ENCODE measurements at regions not wholly inside any gene's neighbourhood (a gene's known extent, or its start where the extent isn't known, plus 50 kb on each side); places are given as distances from the start of the nearest gene placed in this dataset.
"Not testable (repeated sequence)": the region's sequence is repeated elsewhere in the genome, so short reads cannot be mapped to it uniquely, and the experiment has no call there.

GRCh38 chr5:136924490-136924889 is 559.1 kb upstream of the TRPC7 start:
- DNase-seq = no peak

- DNase-seq = no peak
These were observed 545.3 kb upstream of the TRPC7 start for GRCh38 chr5:136910625-136911024.

DNA sequence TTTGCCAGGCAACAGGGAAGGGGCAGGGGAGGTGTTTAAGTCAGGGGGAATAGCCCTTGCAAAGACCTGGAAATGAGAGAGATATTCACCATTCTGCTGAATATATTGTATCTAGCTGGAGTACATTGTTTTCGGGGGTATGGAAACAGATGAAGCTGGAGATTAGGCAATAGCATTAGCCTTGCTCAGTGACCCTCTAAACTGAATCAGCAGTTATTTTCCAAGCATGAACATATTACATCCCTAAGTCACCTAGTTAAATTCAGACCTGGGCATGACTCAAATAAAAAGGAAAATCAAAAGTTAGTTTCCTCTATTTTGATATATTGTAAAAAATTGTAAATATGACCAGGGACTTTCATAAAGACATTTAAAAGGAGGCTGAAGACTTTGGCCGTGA is 544.6 kb upstream of the TRPC7 start:
- no peak for DNase-seq

GRCh38 chr5:136907371-136907770 is 542.0 kb upstream of the TRPC7 start:
- no peak for DNase-seq

DNA sequence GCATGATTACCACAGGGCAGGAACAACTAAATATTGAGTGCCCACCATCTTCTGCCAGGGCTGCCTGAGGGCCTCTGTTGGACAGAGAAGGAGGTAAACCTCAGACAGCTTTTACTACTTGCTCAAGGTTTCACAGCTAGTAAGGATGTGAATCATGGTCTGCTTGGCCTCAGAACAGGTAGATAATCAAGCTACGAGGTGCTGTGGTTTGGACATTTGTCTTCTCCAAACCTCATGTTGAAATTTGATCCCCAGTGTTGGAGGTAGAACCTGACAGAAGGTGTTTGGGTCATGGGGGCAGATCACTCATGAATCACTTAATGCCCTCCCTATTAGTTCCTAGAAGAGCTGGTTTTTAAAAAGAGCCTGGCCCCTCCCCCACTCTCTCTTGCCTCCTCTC is 541.2 kb upstream of the TRPC7 start:
- no peak for DNase-seq

DNA sequence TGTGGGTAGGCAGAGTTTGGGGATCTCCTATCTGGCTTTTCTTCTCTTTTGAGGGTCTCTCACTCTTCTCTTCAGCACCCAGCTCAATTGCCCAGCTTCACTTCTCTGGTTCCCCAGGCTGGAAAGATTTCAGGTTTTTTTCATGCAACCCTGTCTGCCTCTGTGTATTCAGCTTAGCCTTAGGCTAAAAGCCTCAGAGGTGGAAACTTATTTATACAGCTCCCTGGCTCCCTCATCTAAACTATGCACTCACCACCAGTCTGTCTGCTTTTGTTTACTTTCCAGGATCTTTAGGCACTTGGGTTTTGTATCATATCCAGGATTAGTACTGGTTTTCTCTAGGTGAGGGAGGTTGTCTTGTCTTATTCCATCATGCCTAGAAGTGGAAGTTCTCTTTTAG is 540.2 kb upstream of the TRPC7 start:
- DNase-seq = no peak

DNA sequence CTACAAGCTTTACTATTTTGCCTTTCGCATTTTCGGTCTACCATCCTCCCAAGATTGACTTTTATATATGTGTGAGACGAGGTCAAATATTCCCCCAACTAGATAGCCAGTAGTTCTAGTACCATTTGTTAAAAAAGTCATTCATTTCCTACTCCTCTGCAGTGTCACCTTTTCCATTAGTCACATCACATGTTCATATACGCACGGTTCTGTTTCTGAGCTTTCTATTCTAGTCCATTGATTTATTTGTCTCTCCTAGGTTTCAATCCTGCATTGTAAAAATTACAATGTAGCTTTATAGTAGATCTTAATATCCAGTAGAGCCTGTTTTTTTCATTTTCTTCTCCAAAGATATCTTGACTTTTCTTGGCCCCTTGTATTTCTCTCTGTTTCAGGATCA is 528.7 kb upstream of the TRPC7 start:
- no peak for DNase-seq

- no peak for DNase-seq
These were observed 526.7 kb upstream of the TRPC7 start for GRCh38 chr5:136892000-136892399.

- no peak for DNase-seq
These were observed 526.0 kb upstream of the TRPC7 start for GRCh38 chr5:136891175-136891972.

GRCh38 chr5:136890431-136891148 is 525.2 kb upstream of the TRPC7 start:
- no peak for DNase-seq

DNA sequence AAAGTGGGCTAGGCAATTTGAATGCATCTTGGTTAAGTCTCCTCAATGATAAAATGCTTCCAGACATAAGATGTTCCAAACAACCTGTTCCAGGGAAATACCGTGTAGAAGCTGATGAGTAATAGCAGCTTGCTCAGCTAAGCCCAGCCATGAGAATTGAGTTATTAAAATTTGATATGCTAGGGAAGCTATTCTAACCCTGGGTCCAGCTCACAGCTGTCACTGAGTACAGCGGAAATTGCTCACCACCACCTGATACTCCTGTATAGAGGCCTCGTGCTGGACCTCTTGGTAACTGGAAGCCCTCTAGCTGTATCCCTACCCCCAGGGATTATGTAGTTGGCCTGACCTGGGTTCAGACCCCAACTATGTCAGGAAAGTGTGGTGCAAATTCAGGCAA is 521.3 kb upstream of the TRPC7 start:
- DNase-seq = no peak

DNA sequence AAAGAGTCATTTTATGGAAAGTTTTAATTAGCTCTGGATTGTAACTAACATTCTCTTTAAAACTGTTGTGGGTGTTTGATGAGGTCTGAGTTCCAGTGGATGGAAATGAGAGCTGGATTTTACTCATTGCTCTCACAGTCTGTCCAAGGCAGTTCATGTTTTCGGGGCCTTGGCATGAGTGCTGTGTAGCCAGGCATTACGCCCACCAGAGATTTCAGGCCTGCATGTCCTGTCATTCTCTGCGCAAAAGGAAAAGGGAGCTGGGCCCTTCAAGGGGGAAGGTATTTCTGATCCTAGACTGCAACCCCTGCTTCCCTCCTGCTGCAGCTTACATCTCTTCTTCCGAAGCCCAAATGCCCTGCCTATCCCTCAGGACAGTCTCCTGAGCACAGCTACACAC is 499.6 kb upstream of the TRPC7 start:
- no peak for DNase-seq

DNA sequence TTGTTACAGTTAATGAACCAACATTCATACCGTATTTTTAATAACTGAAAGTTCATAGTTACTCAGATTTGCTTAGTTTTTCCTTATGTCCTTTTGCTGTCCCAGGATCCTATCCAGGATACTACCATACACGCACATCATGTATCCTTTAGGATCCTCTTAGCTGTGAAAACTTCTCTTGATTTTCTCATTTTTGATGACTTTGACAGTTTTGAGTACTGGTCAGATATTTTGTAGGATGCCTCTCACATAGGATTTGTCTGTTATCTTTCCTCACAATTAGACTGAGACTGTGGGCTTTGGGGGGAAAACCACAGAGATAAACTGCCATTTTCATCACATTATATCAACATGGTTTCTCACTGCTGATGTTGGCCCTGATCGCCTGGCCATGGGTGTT is 491.3 kb upstream of the TRPC7 start:
- no peak for DNase-seq

DNA sequence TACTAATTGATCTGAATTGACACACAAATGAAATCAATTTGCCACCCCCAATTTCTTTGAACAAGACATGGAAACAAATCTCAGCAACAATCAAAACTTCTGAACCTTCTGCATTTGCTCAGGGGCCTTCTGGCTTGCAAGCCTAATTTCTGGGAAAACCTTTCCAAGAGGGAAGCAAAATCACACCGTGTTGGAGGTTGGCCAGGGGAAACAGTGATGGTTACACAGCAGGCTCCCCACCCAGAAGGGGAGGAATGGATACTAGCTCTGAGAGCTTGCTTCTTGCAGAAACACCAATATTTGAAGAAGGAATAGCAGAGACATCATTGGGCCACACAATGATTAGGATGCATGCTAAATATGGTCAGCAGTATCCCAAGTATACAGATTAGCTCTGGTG is 488.6 kb upstream of the TRPC7 start:
- no peak for DNase-seq

DNA sequence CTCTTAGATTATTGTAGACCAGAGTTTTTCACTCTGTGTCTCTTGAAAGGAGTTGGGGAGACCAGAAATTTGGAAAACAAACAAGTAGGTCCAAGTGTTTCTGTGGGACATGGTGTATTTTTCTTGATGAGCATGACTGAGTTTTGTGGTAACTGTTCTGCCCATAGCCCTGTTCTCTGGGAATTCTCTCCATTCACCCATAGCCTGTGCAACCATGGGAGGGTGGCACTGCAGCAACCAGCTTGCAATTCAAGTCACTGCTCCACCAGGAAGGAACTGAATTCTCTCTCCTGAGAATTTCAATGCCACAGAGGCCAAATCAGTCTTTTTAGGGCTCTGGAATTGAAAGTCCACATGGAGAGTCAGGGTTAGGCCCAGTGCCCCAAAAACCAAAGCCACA is 475.3 kb upstream of the TRPC7 start:
- DNase-seq = no peak

- DNase-seq = no peak
These were observed 470.7 kb upstream of the TRPC7 start for GRCh38 chr5:136836093-136836492.

GRCh38 chr5:136820848-136821247 is 455.5 kb upstream of the TRPC7 start:
- DNase-seq = no peak

GRCh38 chr5:136819526-136820302 is 454.4 kb upstream of the TRPC7 start:
- DNase-seq = no peak

GRCh38 chr5:136816327-136816726 is 451.0 kb upstream of the TRPC7 start:
- DNase-seq = no peak

DNA sequence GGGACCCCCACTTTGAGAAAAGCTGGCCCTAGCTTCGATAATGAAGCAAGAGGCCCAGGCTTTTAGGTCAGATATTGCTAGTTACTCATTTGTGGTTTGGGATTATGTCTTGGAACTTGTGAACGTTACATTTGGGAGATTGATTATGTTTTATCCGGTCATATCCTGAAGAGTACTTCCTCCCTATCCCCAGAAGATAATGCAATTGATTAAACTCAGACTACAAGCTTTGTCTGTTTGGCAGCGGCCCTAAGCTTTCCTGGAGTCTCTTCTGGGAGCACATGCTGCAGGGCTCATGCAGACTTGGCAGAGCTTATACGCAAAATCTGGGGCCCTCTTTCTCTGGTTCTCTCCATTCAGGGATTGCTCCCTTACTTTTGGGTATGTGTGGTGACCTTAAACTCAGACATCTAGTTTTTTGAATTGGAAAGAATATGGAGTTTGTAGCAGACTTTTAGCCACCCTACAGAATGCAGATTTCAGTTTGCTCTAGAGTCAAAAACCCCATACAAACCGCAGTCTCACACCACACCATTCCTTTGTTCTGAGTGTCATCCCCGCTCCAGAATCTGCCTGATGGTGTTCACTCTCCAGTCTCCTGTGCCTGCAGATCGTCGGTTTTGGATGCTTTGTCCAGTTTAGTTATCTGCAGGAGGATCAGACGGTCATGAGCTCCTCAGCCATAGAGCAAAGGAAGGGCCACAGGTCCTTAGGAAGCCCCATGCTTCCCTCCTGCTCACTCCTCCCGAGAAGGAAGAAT is 449.5 kb upstream of the TRPC7 start:
- DNase-seq = no peak

DNA sequence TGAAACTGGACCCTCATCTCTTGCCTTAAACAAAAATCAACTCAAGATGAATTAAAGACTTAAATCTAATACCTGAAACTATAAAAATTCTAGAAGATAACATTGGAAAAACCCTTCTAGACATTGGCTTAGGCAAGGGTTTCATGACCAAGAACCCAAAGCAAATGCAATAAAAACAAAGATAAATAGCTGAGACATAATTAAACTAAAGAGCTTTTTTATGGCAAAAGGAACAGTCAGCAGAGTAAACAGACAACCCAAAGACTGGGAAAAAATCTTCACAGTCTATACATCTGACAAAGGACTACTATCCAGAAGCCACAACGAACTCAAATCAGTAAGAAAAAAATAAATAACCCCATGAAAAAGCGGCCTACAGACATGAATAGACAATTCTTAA is 446.9 kb upstream of the TRPC7 start:
- DNase-seq = not testable (repeated sequence)

GRCh38 chr5:136811551-136811950 is 446.2 kb upstream of the TRPC7 start:
- DNase-seq = no peak

DNA sequence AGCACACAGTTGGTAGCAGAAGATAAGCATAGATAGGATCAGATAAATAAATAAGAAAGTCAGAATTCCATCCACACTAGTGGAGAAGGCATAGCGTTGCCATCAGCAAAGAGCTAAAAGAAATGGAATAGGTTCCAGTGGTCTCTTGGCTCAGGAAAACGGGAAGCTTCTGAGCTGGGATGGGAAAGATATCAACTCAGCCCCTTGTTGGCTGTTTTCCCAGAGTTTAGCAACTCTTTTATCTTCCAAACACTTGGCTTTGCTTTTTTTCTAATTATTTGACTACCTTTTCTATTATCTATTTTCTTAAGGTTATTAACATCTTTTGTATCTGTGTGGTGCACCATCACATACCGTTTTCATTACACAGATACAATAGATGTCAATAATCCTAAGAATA is 445.7 kb upstream of the TRPC7 start:
- DNase-seq = no peak
